Heart right ventricle (tissue), 16 donors: ENCODE measurements at regions not wholly inside any gene's neighbourhood (a gene's known extent, or its start where the extent isn't known, plus 50 kb on each side); places are given as distances from the start of the nearest gene placed in this dataset.
A peak's percentile ranks its signal among the peaks of the same experiment; 100 is the strongest.

Experiments used
- ATAC-seq, 8 donors: fragments of 200-7000 bp; cut with Tn5 transposase; one replicate each; pipeline ENCODE4 v1.9.1; 2020; ENCODE audit warnings: mild to moderate bottlenecking in 8 of 8, moderate library complexity in 8 of 8, moderate number of reproducible peaks in 1 of 8
- DNase-seq, 2 donors: peaks; one replicate each; pipeline ENCODE4 v3.0.0-alpha.2; 2020
- H3K27ac ChIP-seq, 10 donors: fragments of 200-600 bp; sonication (generic) in 2 of 10; one replicate each; pipeline versions ENCODE4 v1.5.0 to v1.8.0; 2020 to 2022; ENCODE audit warnings: mild to moderate bottlenecking in 3 of 10
- H3K27me3 ChIP-seq, 7 donors: fragments of 200-600 bp; one replicate each; pipeline ENCODE4 v1.8.0; 2021 to 2022; ENCODE audit warnings: mild to moderate bottlenecking in 2 of 7
- H3K36me3 ChIP-seq, 9 donors: fragments of 200-600 bp; sonication (generic) in 1 of 9; one replicate each; pipeline versions ENCODE4 v1.5.0 to v1.8.0; 2020 to 2022; ENCODE audit warnings: mild to moderate bottlenecking in 2 of 9
- H3K4me1 ChIP-seq, 9 donors: fragments of 200-600 bp; sonication (generic) in 1 of 9; one replicate each; pipeline versions ENCODE4 v1.5.0 to v1.8.0; 2020 to 2022; ENCODE audit warnings: mild to moderate bottlenecking in 4 of 9
- H3K4me3 ChIP-seq, 10 donors: fragments of 200-600 bp; sonication (generic) in 2 of 10; one replicate each; pipeline versions ENCODE4 v1.5.0 to v1.8.0; 2020 to 2022; ENCODE audit warnings: mild to moderate bottlenecking in 7 of 10, moderate library complexity in 2 of 10
- H3K9me3 ChIP-seq, 11 donors: fragments of 200-600 bp in 10 of 11; sonication (generic) in 2 of 11; one replicate each; pipeline versions ENCODE4 v1.5.0 to v1.8.0; 2013 to 2022; ENCODE audit warnings: mild to moderate bottlenecking in 2 of 11, control low read depth in 1 of 11, moderate library complexity in 1 of 11
- WGBS, 2 donors: extraction: QIAGEN DNeasy Blood & Tissue Kit; methylation state at CpG; one replicate each; pipeline ENCODE4 v1.1.7; 2013; ENCODE audit warnings: inconsistent platforms in 1 of 2; 5-methylcytosine and 5-hydroxymethylcytosine counted together
- intact Hi-C, 10 donors: fragments of 100-400 bp; cut with DNase I; formaldehyde crosslinking; loops; one replicate each; pipeline versions ENCODE4 v1.11.1 to v1.14.2; 2022
- TF ChIP-seq, protein P1 (sequence below), 9 donors: fragments of 200-600 bp; sonication (generic) in 2 of 9; IDR thresholded peaks; one replicate each; pipeline versions ENCODE4 v1.5.0 to v1.8.0; 2021 to 2022; ENCODE audit warnings: antibody characterized with exemption in 9 of 9, mild to moderate bottlenecking in 5 of 9, moderate library complexity in 1 of 9
- donor health status: Arrhythmogenic right ventricular cardiomyopathy.
- donor health status: ischemic (EF 13 %, LVEDD 7.1; RV severe dilation, severe dysfunction).
- donor health status: healthy with polysubstance abuse.
- donor health status: DM: no; HTN: yes; CAD: no.
- donor health status: DM: no; HTN: no; CAD: no.
- donor health status: ischemic (EF 25% LVEDD 6.9; RV normal size, moderate dysfunction).
- donor health status: ischemic (EF 25% LVEDD 5.7; RV mildly dilated, moderate dysfunction).
- donor health status: healthy.
- donor health status: DM: yes; HTN: yes; CAD: no.
- donor health status: Ischemic cardiomyopathy.
- donor health status: ischemic (EF 35%, LVEDD 5.7; RV mildly dilated, moderate dysfunction).
- donor health status: nonischemic (EF 11% LVEDD 7.7; RV severe dilation, severe dysfunction).
- donor health status: DM: yes; HTN: yes; CAD: no.
- donor health status: PGD.
- donor health status: ischemic (EF 29% LVEDD 5.4; RV normal size, mild dysfunction).
- donor health status: nonischemic (EF 23%, LVEDD 6.1; RV moderate dilation, normal function).

- H3K27me3 ChIP-seq, result no peaks in the 10 kb centered on the region
- H3K4me3 ChIP-seq, result no peak overlapping the region
- H3K36me3 ChIP-seq, result no peaks in the 10 kb centered on the region
- H3K27ac ChIP-seq, result peak overlapping the region in 1 of 10 donors; percentile 59
- no peak for DNase-seq
- no peaks in the 10 kb centered on the region for H3K9me3 ChIP-seq
- H3K4me1 ChIP-seq, result peaks cover 0 to 64% (median 0%) of the 10 kb centered on the region in 9 donors
- TF ChIP-seq, protein P1, sequence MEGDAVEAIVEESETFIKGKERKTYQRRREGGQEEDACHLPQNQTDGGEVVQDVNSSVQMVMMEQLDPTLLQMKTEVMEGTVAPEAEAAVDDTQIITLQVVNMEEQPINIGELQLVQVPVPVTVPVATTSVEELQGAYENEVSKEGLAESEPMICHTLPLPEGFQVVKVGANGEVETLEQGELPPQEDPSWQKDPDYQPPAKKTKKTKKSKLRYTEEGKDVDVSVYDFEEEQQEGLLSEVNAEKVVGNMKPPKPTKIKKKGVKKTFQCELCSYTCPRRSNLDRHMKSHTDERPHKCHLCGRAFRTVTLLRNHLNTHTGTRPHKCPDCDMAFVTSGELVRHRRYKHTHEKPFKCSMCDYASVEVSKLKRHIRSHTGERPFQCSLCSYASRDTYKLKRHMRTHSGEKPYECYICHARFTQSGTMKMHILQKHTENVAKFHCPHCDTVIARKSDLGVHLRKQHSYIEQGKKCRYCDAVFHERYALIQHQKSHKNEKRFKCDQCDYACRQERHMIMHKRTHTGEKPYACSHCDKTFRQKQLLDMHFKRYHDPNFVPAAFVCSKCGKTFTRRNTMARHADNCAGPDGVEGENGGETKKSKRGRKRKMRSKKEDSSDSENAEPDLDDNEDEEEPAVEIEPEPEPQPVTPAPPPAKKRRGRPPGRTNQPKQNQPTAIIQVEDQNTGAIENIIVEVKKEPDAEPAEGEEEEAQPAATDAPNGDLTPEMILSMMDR (IDR thresholded peaks at IDR 0.05), result no peak
- intact Hi-C loops, result loop anchor here in 2 of 10 donors (10.0 kb wide), 2 partner anchors 493 to 613 kb away; no protein-coding TSS in a partner anchor
- ATAC-seq, result no peak
- 71 to 76% methylated on average over 3 of the region's 3 CpGs for WGBS, 2 donors
Observed at GRCh38 chr14:65211341-65211987, 109.1 kb upstream of the MAX start.

GRCh38 chr14:65213316-65213715 lies 111.0 kb upstream of the MAX start:
- DNase-seq, result no peak
- H3K27me3 ChIP-seq, result no peaks in the 10 kb centered on the region
- intact Hi-C loops, result loop anchor here in 2 of 10 donors (10.0 kb wide), 2 partner anchors 491 to 611 kb away; no protein-coding TSS in a partner anchor

GRCh38 chr14:65214741-65215140 lies 112.4 kb upstream of the MAX start:
- TF ChIP-seq, protein P1 (IDR thresholded peaks at IDR 0.05), result no peak
- intact Hi-C loops, result loop anchor here in 2 of 10 donors (10.0 kb wide), 2 partner anchors 490 to 610 kb away; no protein-coding TSS in a partner anchor
- peaks cover 0 to 31% (median 0%) of the 10 kb centered on the region in 9 donors for H3K4me1 ChIP-seq
- H3K27ac ChIP-seq, result no peak overlapping the region
- H3K4me3 ChIP-seq, result no peak overlapping the region
- H3K9me3 ChIP-seq, result no peaks in the 10 kb centered on the region
- WGBS, 2 donors, result 31 to 39% methylated on average over 2 of the region's 2 CpGs
- H3K36me3 ChIP-seq, result no peaks in the 10 kb centered on the region
- H3K27me3 ChIP-seq, result no peaks in the 10 kb centered on the region
- ATAC-seq (peak in 7 of 8 donors; percentile 33 to 89 (median 75)), DNase-seq (no peak)

More at GRCh38 chr14:65213316-65213715, 111.0 kb upstream of the MAX start:
- TF ChIP-seq, protein P1 (IDR thresholded peaks at IDR 0.05), result no peak
- no peak for ATAC-seq
- no peaks in the 10 kb centered on the region for H3K36me3 ChIP-seq
- no peak overlapping the region for H3K27ac ChIP-seq
- no peak overlapping the region for H3K4me3 ChIP-seq
- peaks cover 0 to 45% (median 0%) of the 10 kb centered on the region in 9 donors for H3K4me1 ChIP-seq
- H3K9me3 ChIP-seq, result no peaks in the 10 kb centered on the region

DNA sequence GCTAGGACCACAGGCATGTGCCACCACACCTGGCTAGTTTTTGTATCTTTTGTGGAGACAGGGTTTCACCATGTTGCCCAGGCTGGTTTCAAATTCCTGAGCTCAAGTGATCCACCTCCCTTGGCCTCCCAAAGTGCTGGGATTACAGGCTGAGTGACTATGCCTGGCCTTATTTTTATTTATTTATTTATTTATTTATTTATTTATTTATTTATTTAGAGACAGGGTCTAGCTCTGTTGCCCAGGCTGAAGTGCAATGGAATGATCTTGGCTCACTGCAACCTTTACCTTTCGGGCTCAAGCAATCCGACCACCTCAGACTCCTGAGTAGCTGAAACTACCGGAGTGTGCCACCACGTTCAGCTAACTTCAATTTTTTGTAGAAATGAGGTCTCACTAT lies 117.0 kb upstream of the MAX start:
- H3K9me3 ChIP-seq, result no peaks in the 10 kb centered on the region
- ATAC-seq, result no peak
- no peaks in the 10 kb centered on the region for H3K27me3 ChIP-seq
- no peaks in the 10 kb centered on the region for H3K36me3 ChIP-seq
- H3K4me1 ChIP-seq, result peaks cover 0 to 16% (median 5%) of the 10 kb centered on the region in 9 donors
- 95 to 100% methylated on average over 4 of the region's 4 CpGs for WGBS, 2 donors
- intact Hi-C loops, result loop anchor here in 2 of 10 donors (10.0 kb wide), 2 partner anchors 485 to 605 kb away; no protein-coding TSS in a partner anchor
- no peak overlapping the region for H3K4me3 ChIP-seq
- no peak overlapping the region for H3K27ac ChIP-seq
- TF ChIP-seq, protein P1 (IDR thresholded peaks at IDR 0.05), result no peak
- DNase-seq, result no peak
